Spleen (tissue), 7 donors: ENCODE measurements at regions not wholly inside any gene's neighbourhood (a gene's known extent, or its start where the extent isn't known, plus 50 kb on each side); places are given as distances from the start of the nearest gene placed in this dataset.

Source experiments
- CTCF ChIP-seq, 11 experiments: fragments of 200-600 bp in 7 of 11; fragments of 450-650 bp in 4 of 11; sonication (generic) in 4 of 11; IDR thresholded peaks in 8 of 11; conservative IDR thresholded peaks in 3 of 11; 1 replicate in 7 of 11; 2 replicates in 4 of 11; pipeline versions ENCODE4 v1.4.0 to v1.8.0; 2016 to 2021; ENCODE audit warnings: antibody characterized with exemption in 11 of 11, inconsistent platforms in 4 of 11, mild to moderate bottlenecking in 1 of 11
- POLR2AphosphoS5 ChIP-seq, 3 donors: sonication (generic); formaldehyde crosslinking; IDR thresholded peaks; one replicate each; pipeline ENCODE4 v1.5.1; 2017; ENCODE audit warnings: antibody characterized with exemption in 3 of 3
- donor health status: DM: no; HTN: no; CAD: no; lungs with moderate emphysema.
- donor health status: DM: no; HTN: no; CAD: no.
- donor health status: DM: no; HTN: no; CAD: no.

- TF ChIP-seq CTCF (IDR thresholded peaks at IDR 0.05 in 8 of 11, conservative IDR thresholded peaks at IDR 0.05 in 3 of 11) (no peak), POLR2AphosphoS5 (IDR thresholded peaks at IDR 0.05) (no peak)
These were observed 725.0 kb downstream of the METTL15 start for GRCh38 chr11:28833169-28833568.
